Ascending aorta (tissue), 2 donors: ENCODE measurements at regions not wholly inside any gene's neighbourhood (a gene's known extent, or its start where the extent isn't known, plus 50 kb on each side); places are given as distances from the start of the nearest gene placed in this dataset.

Experiments
- DNase-seq, 2 donors: peaks; one replicate each; pipeline ENCODE4 v3.0.0-alpha.2; 2019; ENCODE audit warnings: low spot score in 2 of 2
- H3K27ac ChIP-seq, 2 donors: fragments of 200-600 bp; sonication (generic); one replicate each; pipeline ENCODE4 v1.5.1; 2016 to 2017; ENCODE audit warnings: mild to moderate bottlenecking in 1 of 2
- H3K27me3 ChIP-seq: fragments of 200-600 bp; sonication (generic); one replicate; pipeline ENCODE4 v1.5.1; 2017
- H3K36me3 ChIP-seq, 2 donors: fragments of 200-600 bp; sonication (generic); one replicate each; pipeline ENCODE4 v1.5.1; 2016
- H3K4me1 ChIP-seq, 2 donors: fragments of 200-600 bp; sonication (generic); one replicate each; pipeline ENCODE4 v1.5.1; 2016 to 2017; ENCODE audit warnings: mild to moderate bottlenecking in 1 of 2
- H3K4me3 ChIP-seq, 2 donors: fragments of 200-600 bp; sonication (generic); one replicate each; pipeline ENCODE4 v1.5.1; 2016 to 2017; ENCODE audit warnings: mild to moderate bottlenecking in 1 of 2
- H3K9me3 ChIP-seq, 2 donors: fragments of 200-600 bp; sonication (generic); one replicate each; pipeline ENCODE4 v1.5.1; 2016
- intact Hi-C: fragments of 100-400 bp; cut with DNase I; formaldehyde crosslinking; loops from one replicate; pipeline ENCODE4 v1.15.1; 2023
- TF ChIP-seq, protein P1 (sequence below), 3 experiments: fragments of 200-600 bp in 2 of 3; fragments of 450-650 bp in 1 of 3; sonication (generic) in 2 of 3; IDR thresholded peaks; one replicate each; pipeline ENCODE4 v1.5.1; 2016 to 2019; ENCODE audit warnings: antibody characterized with exemption in 3 of 3, mild to moderate bottlenecking in 1 of 3, moderate library complexity in 1 of 3

DNA sequence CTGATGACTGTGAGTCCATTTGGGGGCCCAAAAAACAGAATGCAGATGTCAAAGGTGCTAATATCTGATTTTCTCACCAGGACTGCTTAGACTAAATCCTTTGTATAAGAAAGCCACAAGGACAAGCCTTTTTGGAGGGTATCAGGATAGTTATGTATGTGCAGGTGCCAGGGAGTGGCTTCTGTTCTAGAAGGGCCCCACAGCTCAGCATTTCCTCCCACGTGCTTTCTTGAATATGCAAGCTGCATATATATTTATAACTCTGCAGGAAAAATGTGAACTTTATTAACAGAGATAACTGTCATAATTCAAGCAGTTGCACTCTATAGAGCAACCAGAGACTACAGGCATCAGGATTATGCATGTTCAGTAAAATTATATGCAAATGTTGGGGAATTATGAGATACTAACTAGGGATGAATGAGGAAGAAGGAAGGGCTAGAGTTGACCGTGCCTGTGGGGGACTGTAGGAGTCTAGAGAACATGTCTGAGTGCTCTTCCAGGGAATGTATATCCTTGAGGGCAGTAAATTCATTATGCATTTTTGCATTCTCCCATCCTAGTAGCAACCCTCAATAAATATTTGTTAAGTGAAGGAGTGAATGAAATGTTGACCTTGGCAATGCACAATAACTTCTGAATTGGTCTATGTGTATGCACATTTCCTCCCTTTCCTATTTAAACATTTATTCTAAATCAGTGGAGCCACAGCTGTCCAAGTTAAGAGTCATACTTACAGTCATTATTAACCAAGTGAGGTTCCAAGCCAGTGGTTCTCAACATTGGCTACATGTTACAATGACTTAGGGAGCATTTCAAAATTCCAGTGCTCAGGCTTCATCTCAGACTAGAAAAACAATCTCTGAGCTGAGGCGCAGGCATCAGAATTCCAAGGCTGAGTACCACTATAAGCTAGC is 94.8 kb upstream of the ANKRD28 start:
- Histone ChIP-seq H3K4me1 (peaks cover 6 to 8% of the 10 kb centered on the region in 2 donors), H3K27me3 (no peaks in the 10 kb centered on the region), H3K36me3 (no peaks in the 10 kb centered on the region), H3K4me3 (no peak overlapping the region), H3K9me3 (no peaks in the 10 kb centered on the region), H3K27ac (peak overlapping the region; percentile 77)
- intact Hi-C loops = no loop called here
- no peak for DNase-seq
- TF ChIP-seq, protein P1, sequence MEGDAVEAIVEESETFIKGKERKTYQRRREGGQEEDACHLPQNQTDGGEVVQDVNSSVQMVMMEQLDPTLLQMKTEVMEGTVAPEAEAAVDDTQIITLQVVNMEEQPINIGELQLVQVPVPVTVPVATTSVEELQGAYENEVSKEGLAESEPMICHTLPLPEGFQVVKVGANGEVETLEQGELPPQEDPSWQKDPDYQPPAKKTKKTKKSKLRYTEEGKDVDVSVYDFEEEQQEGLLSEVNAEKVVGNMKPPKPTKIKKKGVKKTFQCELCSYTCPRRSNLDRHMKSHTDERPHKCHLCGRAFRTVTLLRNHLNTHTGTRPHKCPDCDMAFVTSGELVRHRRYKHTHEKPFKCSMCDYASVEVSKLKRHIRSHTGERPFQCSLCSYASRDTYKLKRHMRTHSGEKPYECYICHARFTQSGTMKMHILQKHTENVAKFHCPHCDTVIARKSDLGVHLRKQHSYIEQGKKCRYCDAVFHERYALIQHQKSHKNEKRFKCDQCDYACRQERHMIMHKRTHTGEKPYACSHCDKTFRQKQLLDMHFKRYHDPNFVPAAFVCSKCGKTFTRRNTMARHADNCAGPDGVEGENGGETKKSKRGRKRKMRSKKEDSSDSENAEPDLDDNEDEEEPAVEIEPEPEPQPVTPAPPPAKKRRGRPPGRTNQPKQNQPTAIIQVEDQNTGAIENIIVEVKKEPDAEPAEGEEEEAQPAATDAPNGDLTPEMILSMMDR (IDR thresholded peaks at IDR 0.05) = no peak

DNA sequence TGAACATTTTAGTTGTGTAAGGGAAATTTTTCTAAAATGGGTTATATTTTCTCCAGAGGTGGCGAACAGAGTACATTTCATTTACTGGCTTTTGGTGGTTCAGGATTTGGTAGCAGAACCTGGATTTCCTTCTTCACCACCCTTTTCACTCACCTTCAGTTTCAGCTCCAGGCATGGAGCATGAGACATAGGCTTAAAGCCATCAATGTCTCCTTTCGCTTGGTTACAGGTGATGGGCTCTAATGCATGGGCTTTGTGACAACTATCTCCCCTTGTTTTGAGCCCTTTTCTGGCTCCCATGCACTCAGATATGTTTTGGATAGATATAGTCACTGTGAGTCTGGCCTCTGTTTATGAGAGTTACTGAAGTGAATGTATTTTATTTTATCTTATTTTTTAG is 96.6 kb upstream of the ANKRD28 start:
- Histone ChIP-seq H3K27ac (peak overlapping the region; percentile 77), H3K36me3 (no peaks in the 10 kb centered on the region), H3K9me3 (no peaks in the 10 kb centered on the region), H3K4me3 (no peak overlapping the region), H3K27me3 (no peaks in the 10 kb centered on the region), H3K4me1 (peaks cover 6 to 8% of the 10 kb centered on the region in 2 donors)
- DNase-seq = no peak
- TF ChIP-seq, protein P1 (IDR thresholded peaks at IDR 0.05) = no peak
- intact Hi-C loops = no loop called here

DNA sequence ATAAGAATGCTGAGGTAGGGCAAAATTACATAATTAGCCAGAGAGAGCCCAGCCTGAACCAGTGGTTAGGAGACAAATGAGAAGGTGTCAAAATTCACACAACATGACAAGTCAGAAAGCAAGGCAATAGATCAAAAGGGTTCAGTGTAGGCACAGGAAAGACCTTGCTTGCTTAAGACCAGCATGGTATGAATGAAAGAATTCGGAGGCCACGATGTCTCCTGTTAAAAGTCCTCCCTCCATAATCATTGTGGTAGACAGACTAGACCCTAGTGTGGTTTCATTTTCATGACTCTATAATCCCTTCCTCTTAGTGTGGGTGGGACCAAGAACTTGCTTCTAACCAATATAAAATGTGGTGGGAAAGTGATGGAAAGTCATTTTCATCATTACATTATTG is 98.7 kb upstream of the ANKRD28 start:
- TF ChIP-seq, protein P1 (IDR thresholded peaks at IDR 0.05) = no peak
- intact Hi-C loops = no loop called here
- peaks cover 6 to 8% of the 10 kb centered on the region in 2 donors for H3K4me1 ChIP-seq
- H3K9me3 ChIP-seq = no peaks in the 10 kb centered on the region
- no peaks in the 10 kb centered on the region for H3K27me3 ChIP-seq
- no peaks in the 10 kb centered on the region for H3K36me3 ChIP-seq
- no peak overlapping the region for H3K4me3 ChIP-seq
- no peak for DNase-seq
- no peak overlapping the region for H3K27ac ChIP-seq

DNA sequence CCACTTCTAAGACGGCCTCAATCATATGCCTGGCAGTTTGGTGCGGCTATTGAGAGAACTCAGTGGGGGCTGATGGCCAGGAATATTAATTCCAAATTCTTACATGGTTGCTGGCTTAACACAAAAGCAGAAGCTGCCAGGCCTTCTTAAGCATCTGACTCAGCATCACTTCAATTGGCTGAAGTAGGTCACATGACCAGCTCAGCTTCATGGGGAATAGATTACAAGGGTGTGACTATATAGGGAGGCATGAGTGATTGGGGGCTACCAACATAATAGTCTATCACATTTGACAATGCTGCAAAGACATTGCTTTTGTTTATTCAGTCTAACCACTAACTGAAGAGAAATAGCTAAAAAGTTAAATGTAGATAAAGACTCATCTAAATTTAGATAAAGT is 101.6 kb upstream of the ANKRD28 start:
- H3K4me1 ChIP-seq = peaks cover 9 to 22% of the 10 kb centered on the region in 2 donors
- no peaks in the 10 kb centered on the region for H3K36me3 ChIP-seq
- H3K27me3 ChIP-seq = no peaks in the 10 kb centered on the region
- H3K27ac ChIP-seq = peak overlapping the region; percentile 34 to 57
- H3K4me3 ChIP-seq = no peak overlapping the region
- no peak for DNase-seq
- TF ChIP-seq, protein P1 (IDR thresholded peaks at IDR 0.05) = no peak
- H3K9me3 ChIP-seq = no peaks in the 10 kb centered on the region
- intact Hi-C loops = no loop called here

DNA sequence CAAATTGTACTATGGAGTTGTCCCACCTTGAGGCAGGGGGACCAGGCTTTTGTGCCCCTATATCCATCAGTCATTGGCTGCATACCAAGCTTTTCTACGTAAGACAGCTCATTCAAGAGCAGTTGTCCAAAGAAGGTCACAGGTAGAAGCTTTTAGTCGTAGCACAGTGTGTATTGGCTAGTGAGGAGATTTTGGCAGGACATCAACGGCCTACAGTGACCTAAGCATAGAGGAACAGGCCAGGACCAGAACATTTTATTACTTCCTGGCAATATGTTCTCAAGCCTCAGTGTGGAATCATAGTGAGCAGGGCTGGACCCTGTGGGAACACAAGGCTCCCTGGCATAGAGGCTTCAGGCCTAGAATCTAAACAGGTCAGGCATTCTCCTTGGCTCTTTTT is 105.4 kb upstream of the ANKRD28 start:
- intact Hi-C loops = loop anchor here (2.0 kb wide), 1 partner anchor 42 kb away; no protein-coding TSS in a partner anchor
- TF ChIP-seq, protein P1 (IDR thresholded peaks at IDR 0.05) = no peak
- Histone ChIP-seq H3K36me3 (no peaks in the 10 kb centered on the region), H3K9me3 (no peaks in the 10 kb centered on the region), H3K4me3 (no peak overlapping the region), H3K27ac (peak overlapping the region; percentile 86 to 92), H3K27me3 (no peaks in the 10 kb centered on the region), H3K4me1 (peaks cover 10 to 26% of the 10 kb centered on the region in 2 donors)
- DNase-seq = peak; percentile 31 to 89
